Thoracic aorta (tissue), 2 donors: ENCODE measurements at regions not wholly inside any gene's neighbourhood (a gene's known extent, or its start where the extent isn't known, plus 50 kb on each side); places are given as distances from the start of the nearest gene placed in this dataset.
A peak's percentile ranks its signal among the peaks of the same experiment; 100 is the strongest.
"Not testable (repeated sequence)": the region's sequence is repeated elsewhere in the genome, so short reads cannot be mapped to it uniquely, and the experiment has no call there.

Source experiments
- ATAC-seq: fragments of 150-250 bp; one replicate; pipeline ENCODE4 v1.8.0; 2017; ENCODE audit warnings: low read depth; ENCODE audit not compliant: insufficient number of reproducible peaks, low FRiP score
- DNase-seq: peaks from one replicate; pipeline ENCODE4 v3.0.0-alpha.2; 2020; ENCODE audit warnings: low spot score
- H3K27ac ChIP-seq, 2 donors: fragments of 200-600 bp; sonication (generic); 1 replicate in 1 of 2; 2 replicates in 1 of 2; pipeline ENCODE4 v1.5.1; 2016; ENCODE audit warnings: mild to moderate bottlenecking in 2 of 2, moderate library complexity in 2 of 2
- H3K27me3 ChIP-seq: fragments of 200-600 bp; sonication (generic); replicated peaks from 2 replicates; pipeline ENCODE4 v1.6.0; 2016; ENCODE audit warnings: mild to moderate bottlenecking; ENCODE audit not compliant: insufficient read depth
- H3K36me3 ChIP-seq: fragments of 200-600 bp; sonication (generic); one replicate; pipeline ENCODE4 v1.5.1; 2016
- H3K4me1 ChIP-seq, 2 donors: fragments of 200-600 bp; sonication (generic); 1 replicate in 1 of 2; 2 replicates in 1 of 2; pipeline versions ENCODE4 v1.5.1 to v1.6.0; 2016; ENCODE audit warnings: low read depth in 2 of 2, mild to moderate bottlenecking in 1 of 2; ENCODE audit not compliant: control insufficient read depth in 1 of 2
- H3K4me3 ChIP-seq: fragments of 200-600 bp; sonication (generic); 2 replicates; pipeline ENCODE4 v1.5.1; 2016; ENCODE audit warnings: mild to moderate bottlenecking
- H3K9me3 ChIP-seq: fragments of 200-600 bp; sonication (generic); 2 replicates; pipeline ENCODE4 v1.5.1; 2016
- TF ChIP-seq, protein P1 (sequence below): fragments of 200-600 bp; sonication (generic); IDR thresholded peaks from one replicate; pipeline ENCODE4 v1.5.1; 2019; ENCODE audit warnings: antibody characterized with exemption

DNA sequence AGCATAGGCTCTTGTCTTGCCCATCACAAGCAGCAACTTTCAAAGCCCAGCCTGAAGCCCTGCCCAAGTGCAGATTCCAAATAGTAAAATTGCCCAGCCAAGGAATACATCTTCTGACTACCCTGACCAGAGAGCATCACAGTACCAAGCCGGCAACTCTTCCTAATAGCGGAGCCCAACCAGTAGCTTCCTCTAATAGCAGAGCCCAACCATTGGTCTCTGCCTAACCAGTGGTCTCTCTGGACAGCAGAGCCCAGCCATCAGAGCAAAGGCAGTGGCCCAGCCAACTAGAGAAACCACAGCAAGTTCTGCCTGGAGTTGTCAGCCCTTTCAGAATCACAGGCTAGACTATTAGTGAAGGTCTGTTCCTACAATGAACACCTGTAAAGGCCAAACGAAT, 285.6 kb downstream of the HGF start:
- no peak for DNase-seq
- ATAC-seq, result peak; percentile 93
- H3K4me1 ChIP-seq, result peaks cover 0 to 11% of the 10 kb centered on the region in 2 donors
- H3K27me3 ChIP-seq, result no peaks in the 10 kb centered on the region
- no peaks in the 10 kb centered on the region for H3K9me3 ChIP-seq
- H3K36me3 ChIP-seq, result no peaks in the 10 kb centered on the region
- H3K4me3 ChIP-seq, result no peak overlapping the region
- TF ChIP-seq, protein P1, sequence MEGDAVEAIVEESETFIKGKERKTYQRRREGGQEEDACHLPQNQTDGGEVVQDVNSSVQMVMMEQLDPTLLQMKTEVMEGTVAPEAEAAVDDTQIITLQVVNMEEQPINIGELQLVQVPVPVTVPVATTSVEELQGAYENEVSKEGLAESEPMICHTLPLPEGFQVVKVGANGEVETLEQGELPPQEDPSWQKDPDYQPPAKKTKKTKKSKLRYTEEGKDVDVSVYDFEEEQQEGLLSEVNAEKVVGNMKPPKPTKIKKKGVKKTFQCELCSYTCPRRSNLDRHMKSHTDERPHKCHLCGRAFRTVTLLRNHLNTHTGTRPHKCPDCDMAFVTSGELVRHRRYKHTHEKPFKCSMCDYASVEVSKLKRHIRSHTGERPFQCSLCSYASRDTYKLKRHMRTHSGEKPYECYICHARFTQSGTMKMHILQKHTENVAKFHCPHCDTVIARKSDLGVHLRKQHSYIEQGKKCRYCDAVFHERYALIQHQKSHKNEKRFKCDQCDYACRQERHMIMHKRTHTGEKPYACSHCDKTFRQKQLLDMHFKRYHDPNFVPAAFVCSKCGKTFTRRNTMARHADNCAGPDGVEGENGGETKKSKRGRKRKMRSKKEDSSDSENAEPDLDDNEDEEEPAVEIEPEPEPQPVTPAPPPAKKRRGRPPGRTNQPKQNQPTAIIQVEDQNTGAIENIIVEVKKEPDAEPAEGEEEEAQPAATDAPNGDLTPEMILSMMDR, result no peak
- no peak overlapping the region for H3K27ac ChIP-seq

DNA sequence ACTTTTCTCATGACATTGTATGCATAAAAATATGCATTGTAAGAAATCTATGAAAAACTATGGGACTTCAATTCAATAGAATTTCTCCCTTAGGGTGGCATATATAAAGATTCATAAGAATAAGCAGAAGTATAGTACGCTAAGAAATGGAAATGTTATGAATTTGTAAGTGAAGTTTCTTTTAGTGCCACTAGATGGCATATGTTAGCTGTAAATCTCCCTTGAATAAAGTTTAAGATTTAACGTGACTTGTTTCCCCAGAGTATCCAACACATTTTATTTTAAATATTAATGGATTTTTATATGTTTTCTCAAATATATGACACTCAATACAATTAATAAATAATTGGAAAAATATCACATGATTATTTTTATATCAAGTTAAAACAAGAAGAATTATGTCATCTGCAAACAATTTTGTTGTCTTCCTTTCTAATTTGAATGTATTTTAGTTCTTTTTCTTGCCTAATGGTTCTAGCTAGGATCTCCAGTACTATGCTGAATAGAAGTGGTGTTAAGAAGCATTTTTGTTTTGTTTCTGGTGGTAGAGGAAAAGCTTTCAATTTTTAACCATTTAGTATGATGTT, 287.2 kb downstream of the HGF start:
- no peaks in the 10 kb centered on the region for H3K27me3 ChIP-seq
- no peak for ATAC-seq
- H3K4me3 ChIP-seq, result no peak overlapping the region
- peaks cover 0 to 11% of the 10 kb centered on the region in 2 donors for H3K4me1 ChIP-seq
- DNase-seq, result no peak
- H3K9me3 ChIP-seq, result no peaks in the 10 kb centered on the region
- no peaks in the 10 kb centered on the region for H3K36me3 ChIP-seq
- TF ChIP-seq, protein P1, result peak; percentile 67
- H3K27ac ChIP-seq, result no peak overlapping the region

DNA sequence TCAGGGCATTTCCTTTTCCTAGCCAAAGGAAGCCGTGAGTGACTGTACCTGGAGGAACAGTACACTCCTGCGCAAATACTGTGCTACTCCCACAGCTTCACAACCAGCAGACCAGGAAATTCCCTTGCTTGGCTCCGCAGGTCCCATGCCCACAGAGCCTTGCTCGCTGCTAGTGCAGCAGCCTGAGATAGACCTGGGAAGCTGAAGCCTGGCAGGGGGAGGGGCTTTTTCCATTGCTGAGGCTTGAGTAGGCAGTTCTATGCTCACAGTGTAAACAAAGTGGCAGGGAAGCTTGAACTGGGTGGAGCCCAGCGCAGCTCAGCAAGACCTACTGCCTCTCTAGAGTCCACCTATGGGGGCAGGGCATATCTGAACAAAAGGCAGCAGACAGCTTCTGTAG, 291.2 kb downstream of the HGF start:
- H3K27ac ChIP-seq, result no peak overlapping the region
- H3K27me3 ChIP-seq, result no peaks in the 10 kb centered on the region
- no peaks in the 10 kb centered on the region for H3K36me3 ChIP-seq
- no peak overlapping the region for H3K4me3 ChIP-seq
- ATAC-seq (no peak), DNase-seq (no peak)
- H3K9me3 ChIP-seq, result no peaks in the 10 kb centered on the region
- TF ChIP-seq, protein P1, result no peak
- H3K4me1 ChIP-seq, result peaks cover 0 to under 1% of the 10 kb centered on the region in 2 donors

DNA sequence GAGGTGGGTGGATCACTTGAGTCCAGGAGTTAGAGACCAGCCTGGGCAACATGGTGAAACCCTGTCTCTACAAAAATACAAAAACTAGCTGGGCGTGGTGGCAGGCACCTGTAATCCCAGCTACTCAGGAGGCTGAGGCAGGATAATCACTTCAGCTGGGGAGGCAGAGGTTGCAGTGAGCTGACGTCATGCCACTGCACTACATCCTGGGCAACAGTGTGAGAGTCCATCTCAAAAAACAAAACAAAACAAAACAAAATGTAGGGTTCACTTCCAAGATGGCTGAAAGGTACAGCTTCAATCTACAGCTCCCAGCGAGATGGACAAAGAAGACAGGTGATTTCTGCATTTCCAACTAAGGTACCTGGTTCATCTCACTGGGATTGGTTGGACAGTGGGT, 291.6 kb downstream of the HGF start:
- not testable (repeated sequence) for ATAC-seq, H3K9me3 ChIP-seq, H3K36me3 ChIP-seq, H3K4me1 ChIP-seq, DNase-seq, H3K27me3 ChIP-seq, H3K27ac ChIP-seq, H3K4me3 ChIP-seq

DNA sequence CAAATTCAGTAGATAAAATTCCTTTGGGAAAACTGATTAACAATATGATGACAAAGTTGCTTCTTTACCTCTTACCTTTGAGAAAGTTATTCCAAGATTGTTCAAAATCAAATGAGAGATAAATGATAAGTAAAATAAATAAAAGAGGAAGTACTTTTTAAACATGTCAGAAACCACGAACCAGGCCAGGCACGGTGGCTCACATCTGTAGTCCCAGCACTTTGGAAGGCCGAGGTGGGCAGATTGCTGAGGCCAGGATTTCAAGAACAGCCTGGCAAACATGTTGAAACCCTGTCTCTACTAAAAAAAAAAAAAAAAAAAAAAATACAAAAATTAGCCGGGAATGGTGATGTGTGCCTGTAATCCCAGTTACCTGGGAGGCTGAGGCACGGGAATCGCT, 296.6 kb downstream of the HGF start:
- ATAC-seq, result no peak
- no peak overlapping the region for H3K27ac ChIP-seq

More for the DNA sequence above, 296.6 kb downstream of the HGF start:
- TF ChIP-seq, protein P1, result no peak
- Histone ChIP-seq H3K27me3 (no peaks in the 10 kb centered on the region), H3K36me3 (no peaks in the 10 kb centered on the region), H3K4me3 (no peak overlapping the region), H3K4me1 (no peaks in the 10 kb centered on the region), H3K9me3 (no peaks in the 10 kb centered on the region)
- DNase-seq, result no peak
